Kidney glomerular epithelial cell (primary cell): ENCODE measurements at regions not wholly inside any gene's neighbourhood (a gene's known extent, or its start where the extent isn't known, plus 50 kb on each side); places are given as distances from the start of the nearest gene placed in this dataset.

Source experiments
- DNase-seq: peaks from one replicate; lab custom pipeline; 2025; lab: John Stamatoyannopoulos, UW

DNA sequence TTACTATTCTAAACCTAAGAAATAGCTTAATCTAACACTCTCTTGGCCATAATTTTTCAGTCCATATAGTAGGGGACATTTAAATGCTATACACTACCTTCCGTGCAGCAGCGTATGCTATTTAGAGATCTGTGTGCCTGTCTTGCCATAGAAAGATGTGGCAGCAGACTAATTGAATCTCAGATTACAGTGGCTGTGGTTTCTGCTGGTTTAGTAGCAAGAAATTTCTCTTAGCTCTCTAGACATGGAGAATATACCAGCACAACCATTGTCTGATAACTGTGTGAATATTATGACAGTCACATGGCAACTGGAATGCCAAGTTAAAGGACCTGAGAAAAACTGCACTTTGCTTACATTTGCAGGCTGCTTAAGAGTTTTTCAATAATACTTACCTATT, 672.4 kb upstream of the MIR17HG start:
- no peak for DNase-seq

- no peak for DNase-seq
Measured at GRCh38 chr13:90680826-90681225, 666.7 kb upstream of the MIR17HG start.

DNA sequence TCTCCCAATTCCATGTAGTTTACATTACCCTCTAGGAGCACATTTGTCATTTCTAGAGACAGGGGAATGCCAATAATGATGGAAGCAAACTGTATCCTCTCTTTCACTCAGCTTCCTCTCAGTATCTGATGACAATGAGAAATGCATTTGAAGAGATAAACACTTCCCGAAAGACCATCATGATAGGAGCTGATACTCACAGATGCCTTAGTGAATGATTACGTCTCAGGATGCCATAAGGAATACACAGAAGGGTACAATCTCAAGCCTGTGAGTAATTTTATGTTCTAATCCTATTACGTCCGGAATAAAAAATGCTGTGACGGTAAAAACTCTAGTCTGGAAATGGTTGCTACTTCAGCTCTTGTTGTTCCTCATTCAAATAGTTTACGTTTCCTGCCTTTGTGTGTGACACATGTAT, 663.8 kb upstream of the MIR17HG start:
- DNase-seq, result no peak

DNA sequence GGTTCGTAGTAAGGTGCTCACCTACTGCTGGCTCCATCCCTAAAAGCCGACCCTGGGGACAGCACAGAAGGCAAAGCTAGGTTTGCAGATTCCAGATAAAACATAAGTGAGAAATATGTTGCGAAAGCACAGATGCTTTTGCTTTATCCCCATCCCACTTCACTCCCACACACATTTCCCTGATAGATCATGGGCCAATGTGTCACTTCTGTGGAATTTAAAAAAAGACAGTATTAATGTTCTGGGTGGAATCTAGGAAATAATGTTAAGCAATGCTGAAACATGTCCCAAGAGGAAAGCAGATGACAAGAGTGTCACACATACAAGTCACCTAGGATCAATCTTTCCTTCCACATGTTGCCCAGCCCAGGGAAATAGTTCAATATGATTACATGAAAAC, 661.0 kb upstream of the MIR17HG start:
- peak; percentile 30 for DNase-seq

GRCh38 chr13:90689111-90689510, 658.4 kb upstream of the MIR17HG start:
- no peak for DNase-seq

DNA sequence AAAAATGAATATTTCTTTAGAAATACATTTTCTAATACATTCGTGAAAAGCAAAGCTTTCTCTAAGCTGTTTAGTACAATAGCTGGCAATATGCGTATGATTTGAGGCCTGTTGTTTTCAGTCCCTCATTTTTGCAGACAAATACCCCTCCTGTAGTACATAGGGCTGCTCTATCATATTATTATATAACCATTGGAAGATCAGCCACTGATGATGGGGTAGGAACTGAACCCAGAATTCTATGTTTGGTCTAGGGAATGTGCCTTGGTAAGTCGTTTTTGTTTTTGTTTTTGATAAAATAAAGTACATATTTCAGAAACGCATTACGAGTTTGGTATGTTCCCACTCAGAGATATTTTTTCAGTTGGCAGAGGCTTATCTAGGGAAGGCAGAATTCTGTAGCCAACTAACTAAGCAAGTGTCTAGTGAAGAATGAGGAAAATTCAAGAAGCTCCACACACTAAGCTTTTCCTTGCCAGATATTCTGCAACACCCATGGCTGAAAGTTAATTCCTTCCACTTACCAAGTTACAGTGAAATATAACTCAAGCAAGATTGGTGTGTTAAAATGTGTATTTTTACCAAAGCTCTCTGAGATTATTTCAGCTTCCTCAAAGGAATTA, 656.9 kb upstream of the MIR17HG start:
- DNase-seq, result no peak

DNA sequence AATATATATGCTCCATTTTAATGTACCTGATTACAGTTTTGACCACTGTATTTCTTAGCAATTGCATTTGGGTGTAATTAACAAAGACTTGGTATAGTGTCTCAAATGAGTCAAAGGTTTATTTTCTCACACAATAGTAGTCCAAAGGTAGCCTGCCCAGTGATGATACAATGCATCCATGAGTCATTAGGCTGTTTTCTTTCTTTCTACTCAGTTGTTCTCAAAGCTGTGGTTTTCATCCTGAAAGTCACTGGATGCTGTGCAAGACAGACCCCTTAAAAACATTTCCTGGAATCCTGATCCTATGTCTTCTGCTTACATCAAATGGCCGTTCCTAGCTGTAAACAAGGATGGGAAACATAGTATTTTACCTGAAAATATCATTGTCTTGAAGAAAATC, 651.2 kb upstream of the MIR17HG start:
- DNase-seq, result peak; percentile 57

DNA sequence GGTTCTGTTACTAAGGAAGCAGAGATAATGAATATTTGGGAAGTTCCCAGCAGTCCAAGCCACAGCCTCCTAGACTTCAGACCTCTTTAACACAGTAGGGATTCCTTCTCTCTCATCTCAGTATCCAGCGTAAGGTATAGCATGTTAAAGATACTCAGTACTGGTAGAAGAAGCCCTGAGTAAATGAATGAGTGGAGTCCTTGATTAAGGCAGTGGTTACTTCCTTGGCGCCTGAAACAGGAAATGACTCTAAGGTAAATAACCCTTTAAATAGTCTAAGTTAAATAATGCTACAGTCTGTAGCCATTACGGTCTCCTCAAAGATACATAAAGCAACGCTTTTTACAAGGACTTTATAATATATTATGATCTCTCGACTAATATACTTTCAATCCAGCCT, 650.8 kb upstream of the MIR17HG start:
- no peak for DNase-seq

GRCh38 chr13:90700340-90700739, 647.1 kb upstream of the MIR17HG start:
- no peak for DNase-seq

- DNase-seq, result no peak
Measured at GRCh38 chr13:90701264-90701663, 646.2 kb upstream of the MIR17HG start.

DNA sequence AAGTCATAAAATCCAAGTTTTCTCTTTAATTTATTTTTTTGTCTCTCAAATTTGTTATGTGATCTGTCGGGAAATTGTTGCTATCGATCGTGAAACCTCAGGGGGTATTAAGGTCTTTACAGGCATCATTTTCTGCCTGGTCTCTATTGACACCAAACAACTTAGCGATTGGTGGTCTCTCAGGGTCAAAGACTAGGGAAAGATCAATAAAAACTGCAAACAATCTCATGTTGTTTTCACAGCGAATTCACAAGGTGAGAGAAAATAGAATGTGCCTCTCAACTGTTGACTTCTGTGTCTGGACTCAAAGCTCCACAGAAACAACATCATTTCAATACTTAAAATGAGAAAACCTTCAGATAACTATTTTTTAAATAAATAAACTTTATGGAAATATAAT, 645.4 kb upstream of the MIR17HG start:
- DNase-seq, result no peak

DNA sequence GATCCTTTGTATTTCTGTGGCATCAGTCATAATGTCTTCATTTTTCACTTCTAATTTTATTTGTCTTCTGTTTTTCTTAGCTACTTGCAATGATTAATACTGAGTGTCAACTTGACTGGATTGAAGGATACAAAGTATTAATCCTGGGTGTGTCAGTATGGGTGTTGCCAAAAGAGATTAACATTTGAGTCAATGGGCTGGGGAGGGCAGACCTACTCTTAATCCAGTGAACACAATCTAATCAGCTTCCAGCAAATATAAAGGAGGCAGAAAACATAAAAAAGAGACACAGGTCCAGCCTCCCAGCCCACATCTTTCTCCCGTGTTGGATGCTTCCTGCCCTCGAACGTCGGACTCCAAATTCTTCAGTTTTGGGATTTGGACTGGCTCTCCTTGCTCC, 640.9 kb upstream of the MIR17HG start:
- DNase-seq, result no peak

- DNase-seq, result no peak
Measured at GRCh38 chr13:90708128-90708527, 639.4 kb upstream of the MIR17HG start.

DNA sequence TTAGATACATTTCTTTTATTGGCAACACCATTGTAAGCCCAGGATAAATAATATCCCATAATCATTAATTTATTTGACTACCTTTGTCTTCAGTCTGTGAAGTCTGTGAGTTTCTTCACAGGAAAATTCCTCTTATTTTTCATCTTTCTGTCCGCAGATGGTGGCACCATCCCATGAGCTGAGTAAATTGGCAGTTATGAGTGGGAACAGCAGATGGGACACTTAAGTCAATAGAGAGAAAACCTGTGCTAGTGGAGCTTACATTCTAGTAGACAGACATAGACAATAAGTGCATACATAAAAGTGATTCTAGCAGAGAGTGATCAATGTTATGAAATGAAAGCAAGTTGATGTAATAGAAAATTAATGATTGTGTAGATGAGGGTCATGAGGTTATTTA, 638.2 kb upstream of the MIR17HG start:
- no peak for DNase-seq

DNA sequence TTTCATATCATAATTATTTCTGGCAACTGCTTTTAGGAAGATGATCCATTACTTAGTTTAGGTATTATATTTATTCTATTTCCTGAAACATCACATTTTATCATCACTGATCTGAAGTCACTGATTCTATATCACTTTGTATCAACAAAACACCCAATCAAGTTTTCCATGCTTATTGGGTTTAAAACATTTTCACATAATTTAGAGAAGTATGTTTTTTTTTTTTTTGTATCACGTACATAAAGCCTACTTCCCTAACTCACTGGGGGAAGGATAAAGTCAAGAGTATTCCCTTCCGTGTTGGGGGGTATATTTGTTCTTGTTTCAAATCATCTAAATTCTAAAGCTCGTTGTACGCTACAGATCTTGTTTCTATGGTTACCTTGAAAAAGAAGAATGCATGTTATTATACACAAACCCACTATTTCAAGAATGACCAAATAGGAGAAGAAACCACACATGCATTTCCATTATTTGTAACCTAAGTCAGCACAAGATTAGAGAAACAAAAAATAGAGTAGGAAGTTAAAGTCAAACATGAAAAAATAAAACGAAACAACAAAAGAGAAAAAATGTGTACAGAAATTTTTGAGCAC, 637.2 kb upstream of the MIR17HG start:
- no peak for DNase-seq

DNA sequence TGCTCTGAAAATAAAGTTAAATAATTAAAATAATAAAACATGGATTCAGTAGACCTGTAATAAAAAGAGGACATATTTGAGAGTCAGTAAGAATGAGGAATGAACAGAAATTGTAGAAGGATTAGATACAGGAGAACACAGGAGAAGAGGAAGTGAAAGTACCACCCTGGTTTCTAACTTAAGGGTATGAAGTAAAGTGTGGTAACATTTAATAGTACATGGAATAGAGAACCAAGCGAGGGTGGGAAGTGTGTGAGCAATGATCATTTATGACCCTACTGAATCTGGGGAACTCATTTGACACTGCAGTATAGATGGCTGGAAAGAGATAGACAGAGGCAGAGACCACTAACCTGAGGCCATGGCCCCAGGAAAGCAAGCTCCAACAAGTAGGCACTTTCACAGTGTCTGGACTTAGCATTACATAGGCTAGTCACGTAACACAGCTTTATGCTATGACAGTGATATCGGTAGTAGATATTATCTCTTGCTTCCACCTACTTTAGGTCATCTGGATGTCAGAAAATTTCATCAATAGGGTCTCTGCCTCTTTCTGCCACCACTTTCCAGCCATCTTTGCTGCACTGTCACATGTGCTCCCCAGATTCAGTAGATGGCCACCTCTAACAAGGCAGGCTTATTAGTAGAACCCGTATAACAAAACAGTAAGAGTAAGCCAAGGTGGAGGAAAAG, 633.9 kb upstream of the MIR17HG start:
- DNase-seq, result no peak

- no peak for DNase-seq
Measured at GRCh38 chr13:90715485-90715884, 632.0 kb upstream of the MIR17HG start.

GRCh38 chr13:90717451-90717936, 630.0 kb upstream of the MIR17HG start:
- peak; percentile 97 for DNase-seq

DNA sequence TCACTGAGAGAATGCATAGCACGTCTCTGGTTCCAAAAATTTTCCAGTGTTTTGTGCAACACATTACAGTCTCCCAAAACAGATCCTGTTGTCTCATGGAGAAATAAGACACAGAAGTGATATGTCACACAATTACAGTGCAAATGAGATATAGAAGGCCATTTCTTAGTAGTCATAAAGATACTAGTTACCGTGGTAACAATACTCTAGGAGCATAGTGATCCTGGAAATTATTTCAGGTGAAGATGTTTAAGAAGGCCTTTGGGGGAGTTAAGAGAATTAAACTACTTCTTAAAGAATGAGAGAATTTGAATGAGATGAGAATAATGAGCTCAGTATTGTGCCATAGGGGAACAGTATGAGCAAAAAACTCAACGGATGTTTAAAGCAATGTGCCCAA, 628.0 kb upstream of the MIR17HG start:
- no peak for DNase-seq

GRCh38 chr13:90721937-90722336, 625.5 kb upstream of the MIR17HG start:
- DNase-seq, result no peak

DNA sequence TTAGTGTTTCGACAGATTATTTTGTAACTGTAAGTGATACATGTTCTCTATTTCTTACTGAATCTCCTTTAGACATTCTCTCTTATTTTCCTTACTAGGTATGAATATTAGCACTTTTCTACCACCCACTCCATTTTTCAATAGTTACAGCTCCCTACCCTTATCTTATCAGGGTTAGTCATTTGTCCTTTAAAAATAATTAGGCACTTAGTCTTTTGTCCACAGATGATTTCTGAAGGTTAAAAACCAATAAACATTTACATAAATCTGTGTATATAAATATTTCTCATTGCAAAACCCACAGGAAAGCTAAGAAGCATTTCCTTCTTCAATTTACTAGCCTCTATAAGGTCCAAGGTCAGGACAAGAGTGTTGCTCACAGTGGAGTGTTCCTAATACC, 624.1 kb upstream of the MIR17HG start:
- DNase-seq, result no peak

- DNase-seq, result no peak
Measured at GRCh38 chr13:90726375-90726774, 621.1 kb upstream of the MIR17HG start.

- DNase-seq, result no peak
Measured at GRCh38 chr13:90732049-90732448, 615.4 kb upstream of the MIR17HG start.
